ENCODE measurements at regions not wholly inside any gene's neighbourhood (a gene's known extent, or its start where the extent isn't known, plus 50 kb on each side); places are given as distances from the start of the nearest gene placed in this dataset.
A peak's percentile ranks its signal among the peaks of the same experiment; 100 is the strongest.

DNA sequence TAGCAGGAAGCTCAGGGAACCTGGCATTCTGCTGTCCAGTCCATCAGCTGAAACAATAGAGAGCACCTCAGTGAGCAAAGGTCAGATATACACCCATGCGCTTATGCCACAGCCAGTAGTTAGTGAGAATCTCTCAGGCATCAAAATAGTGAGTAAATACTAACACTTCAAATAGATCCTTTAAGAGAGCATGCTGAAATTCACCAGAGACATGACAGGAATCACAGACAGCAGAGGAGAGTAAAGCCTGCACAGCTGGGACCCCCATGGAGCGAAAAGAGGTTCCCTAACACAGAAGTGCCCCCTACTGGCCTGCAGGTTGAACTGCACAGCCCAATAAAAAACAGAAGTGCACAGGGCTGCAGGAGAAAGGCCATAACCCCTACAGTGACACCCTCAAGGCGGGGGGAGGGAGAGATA lies 57.6 kb upstream of the ANTXRL start:
- peak; percentile 4 for DNase-seq

DNA sequence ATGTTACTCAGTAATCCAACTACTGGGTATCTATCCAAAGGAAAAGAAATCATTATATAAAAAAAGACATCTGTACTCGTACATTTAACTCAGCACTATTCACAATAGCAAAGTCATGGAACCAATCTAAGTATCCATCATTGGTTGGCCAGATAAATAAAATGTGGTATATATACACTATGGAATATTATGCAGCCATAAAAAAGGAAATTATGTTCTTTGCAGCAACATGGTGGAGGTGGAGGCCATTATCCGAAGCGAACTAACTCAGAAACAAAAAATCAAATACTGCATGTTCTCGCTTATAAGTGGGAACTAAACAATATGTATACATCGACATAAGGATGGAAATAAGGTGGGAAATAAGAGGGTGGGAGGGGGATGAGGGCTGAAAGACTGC lies 56.2 kb upstream of the ANTXRL start:
- no peak for DNase-seq

DNA sequence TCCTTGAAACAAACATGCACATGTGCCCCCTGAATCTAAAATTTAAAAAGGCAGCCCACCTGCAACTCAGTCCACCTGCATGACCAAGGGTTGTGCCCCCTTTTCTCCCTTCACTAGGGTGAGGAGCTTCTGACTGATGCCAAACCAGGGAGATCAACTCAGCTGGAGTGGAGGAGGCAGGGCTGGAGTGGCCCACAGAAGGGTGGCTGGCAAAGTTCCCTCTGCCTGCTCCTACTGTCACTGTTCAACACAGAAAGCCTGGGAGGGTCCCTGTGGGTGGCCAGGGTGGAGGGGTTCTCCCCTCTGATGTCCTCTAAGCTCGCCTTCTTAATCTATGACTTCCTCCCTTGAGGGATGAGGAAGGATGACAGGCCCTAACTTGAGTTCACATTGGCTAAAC lies 55.7 kb upstream of the ANTXRL start:
- DNase-seq: no peak

DNA sequence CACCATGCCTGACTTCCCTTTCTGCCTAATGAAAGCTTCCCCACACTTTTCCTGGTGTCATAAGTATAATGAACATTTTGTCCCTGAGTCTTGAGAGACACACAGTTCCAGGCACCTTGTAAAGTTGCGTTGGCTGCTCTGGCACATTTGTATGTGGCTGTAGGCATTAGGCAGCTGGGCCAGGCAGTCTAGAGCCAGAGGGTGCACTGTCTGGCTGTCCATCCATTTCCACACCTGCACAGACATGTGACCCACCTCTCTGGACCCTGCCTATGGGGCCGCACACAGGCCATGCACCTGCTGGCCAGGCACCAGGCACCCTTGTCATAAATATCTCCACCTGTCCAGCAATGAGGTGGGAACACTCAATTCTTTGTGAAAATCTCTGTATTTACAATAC lies 54.7 kb upstream of the ANTXRL start:
- no peak for DNase-seq

DNA sequence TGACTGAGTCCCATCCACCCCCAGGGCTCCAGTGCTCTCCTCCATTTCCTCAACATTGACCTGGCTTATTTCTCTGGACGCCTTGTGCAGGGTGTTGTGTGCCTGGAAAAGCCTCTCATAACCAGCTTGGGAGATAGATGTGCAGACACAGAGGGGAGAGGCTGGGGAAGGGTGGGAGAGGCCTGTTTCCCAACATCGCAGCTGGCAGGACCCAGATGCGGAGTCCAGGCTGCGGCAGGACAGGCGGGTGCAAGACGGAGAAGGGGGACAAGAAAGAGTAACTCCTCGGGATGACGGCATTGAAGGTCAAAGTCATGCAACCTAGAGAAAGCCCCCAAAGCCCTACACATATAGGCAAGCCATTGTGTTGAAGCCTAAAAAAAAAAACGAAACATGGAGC lies 54.1 kb upstream of the ANTXRL start:
- DNase-seq: no peak

- DNase-seq: no peak
Observed at GRCh38 chr10:46233181-46233580, 53.6 kb upstream of the ANTXRL start.

- no peak for DNase-seq
Observed at GRCh38 chr10:46234026-46234425, 52.8 kb upstream of the ANTXRL start.

DNA sequence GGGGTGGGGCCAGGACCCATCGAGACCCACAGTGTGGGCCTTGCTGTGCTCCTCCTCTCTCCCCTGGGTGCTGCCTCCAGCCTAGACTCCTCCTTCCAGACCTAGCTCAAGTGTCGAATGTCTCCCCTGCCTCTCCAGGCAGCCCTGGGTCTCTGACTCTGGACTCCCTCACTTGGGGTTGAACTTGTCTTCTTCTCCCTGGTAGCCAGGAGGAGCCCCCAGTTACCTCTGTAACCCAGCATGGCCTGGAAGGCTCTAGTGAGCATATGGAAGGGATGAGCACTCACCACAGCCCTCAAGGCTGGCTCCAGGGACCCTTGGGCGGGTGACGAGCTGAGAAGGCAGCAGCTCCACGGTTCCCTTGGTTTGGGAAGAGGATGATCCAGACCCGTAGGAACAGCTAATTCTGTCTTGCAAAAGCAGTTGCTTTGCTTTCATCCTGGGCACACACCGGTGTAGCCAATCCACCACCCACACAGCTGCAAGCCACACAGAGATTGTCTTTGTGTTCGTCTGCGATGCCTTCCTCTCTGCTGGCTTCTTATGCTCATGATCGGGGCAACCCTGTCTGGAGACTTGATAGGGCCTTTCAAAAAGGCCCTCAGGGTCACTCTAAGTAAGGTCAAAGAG lies 52.3 kb upstream of the ANTXRL start:
- DNase-seq: no peak

DNA sequence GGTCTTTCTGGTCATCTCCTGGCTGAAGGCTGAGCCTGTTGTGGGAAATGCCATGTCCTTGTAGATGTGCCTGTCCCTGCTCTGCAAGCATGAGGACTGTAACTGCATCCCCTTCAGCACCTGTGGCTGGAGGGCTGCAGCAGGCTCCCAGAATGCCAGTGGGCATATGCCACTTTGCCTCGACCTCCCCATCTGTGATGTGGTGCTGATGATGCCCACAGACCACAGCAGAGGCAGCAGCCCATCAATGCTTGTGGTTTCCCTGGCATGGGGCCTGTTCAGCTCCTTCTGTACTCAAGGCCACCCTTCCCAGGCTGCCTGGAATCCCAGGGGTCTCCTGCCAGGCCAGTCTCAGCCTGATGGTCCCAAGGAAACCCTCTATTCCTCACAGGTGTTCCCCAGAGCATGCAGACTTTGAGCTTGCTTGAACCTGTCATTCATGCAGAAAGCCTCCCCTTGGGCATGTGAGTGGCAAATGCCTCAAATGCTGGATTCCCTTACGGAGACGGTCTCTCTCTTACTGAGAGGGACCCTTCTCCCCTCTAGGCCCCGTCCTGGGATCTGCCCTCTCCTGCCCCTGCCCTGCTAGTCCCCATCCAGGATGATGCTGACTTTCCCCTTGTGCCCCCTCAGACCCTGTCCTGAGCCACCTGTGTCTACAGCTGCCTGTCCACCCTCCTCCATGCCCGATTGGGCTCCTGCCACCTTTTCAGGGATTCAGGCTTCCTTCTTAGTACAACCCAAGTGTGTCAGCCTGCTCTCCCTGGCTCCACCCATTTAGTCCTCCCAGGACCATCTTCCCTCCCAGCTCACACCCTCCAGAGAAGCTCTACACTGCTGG lies 50.9 kb upstream of the ANTXRL start:
- DNase-seq: no peak

GRCh38 chr10:46236546-46236887 lies 50.3 kb upstream of the ANTXRL start:
- no peak for DNase-seq

- DNase-seq: no peak
Observed at GRCh38 chr10:46236941-46237681, 49.7 kb upstream of the ANTXRL start.

Data from SIG-M5 (cell line).